Muscle of leg (tissue), 3 donors: ENCODE measurements at regions not wholly inside any gene's neighbourhood (a gene's known extent, or its start where the extent isn't known, plus 50 kb on each side); places are given as distances from the start of the nearest gene placed in this dataset.

ENCODE experiments used
- DNase-seq: peaks from one replicate; pipeline ENCODE4 v3.0.0; 2013
- H3K27ac ChIP-seq: one replicate; pipeline ENCODE4 v1.5.1; 2013; ENCODE audit warnings: mild to moderate bottlenecking, low read length, control low read depth
- H3K27me3 ChIP-seq: one replicate; pipeline ENCODE4 v1.6.1; 2013; ENCODE audit warnings: low read length; ENCODE audit not compliant: control insufficient read depth, insufficient read depth
- H3K36me3 ChIP-seq: one replicate; pipeline ENCODE4 v1.6.1; 2013; ENCODE audit warnings: low read length; ENCODE audit not compliant: control insufficient read depth, insufficient read depth
- H3K4me1 ChIP-seq: one replicate; pipeline ENCODE4 v1.6.1; 2013; ENCODE audit warnings: low read length; ENCODE audit not compliant: control insufficient read depth, insufficient read depth
- H3K4me3 ChIP-seq: one replicate; pipeline ENCODE4 v1.5.1; 2013; ENCODE audit warnings: low read length, control low read depth
- H3K9me3 ChIP-seq: replicated peaks from 2 replicates; pipeline ENCODE4 v1.6.1; 2013; ENCODE audit warnings: low read depth, low read length; ENCODE audit not compliant: control insufficient read depth
- whole genome bisulfite sequencing: methylation state at CpG from one replicate; pipeline ENCODE4 v1.1.5; 2013; ENCODE audit warnings: missing lambda C conversion rate; ENCODE audit not compliant: insufficient coverage; 5-methylcytosine and 5-hydroxymethylcytosine counted together

- no peak overlapping the region for H3K4me3 ChIP-seq
- H3K27me3 ChIP-seq, result no peaks in the 10 kb centered on the region
- no peak overlapping the region for H3K27ac ChIP-seq
- H3K4me1 ChIP-seq, result no peaks in the 10 kb centered on the region
- no peaks in the 10 kb centered on the region for H3K36me3 ChIP-seq
- H3K9me3 ChIP-seq, result no peaks in the 10 kb centered on the region
- no CpG with 5 or more reads among the region's 2 CpGs for WGBS
- DNase-seq, result no peak
These were observed 251.9 kb downstream of the IGSF11 start for GRCh38 chr3:118782755-118783202.

- Histone ChIP-seq H3K27me3 (no peaks in the 10 kb centered on the region), H3K36me3 (no peaks in the 10 kb centered on the region), H3K4me1 (no peaks in the 10 kb centered on the region), H3K4me3 (no peak overlapping the region), H3K27ac (no peak overlapping the region), H3K9me3 (no peaks in the 10 kb centered on the region)
- no peak for DNase-seq
These were observed 249.2 kb downstream of the IGSF11 start for GRCh38 chr3:118785415-118785814.

- no peak overlapping the region for H3K27ac ChIP-seq
- H3K36me3 ChIP-seq, result no peaks in the 10 kb centered on the region
- no peak for DNase-seq
- WGBS, result no CpG with 5 or more reads among the region's 5 CpGs
- no peaks in the 10 kb centered on the region for H3K27me3 ChIP-seq
- no peaks in the 10 kb centered on the region for H3K4me1 ChIP-seq
- H3K4me3 ChIP-seq, result no peak overlapping the region
- H3K9me3 ChIP-seq, result no peaks in the 10 kb centered on the region
These were observed 243.4 kb downstream of the IGSF11 start for GRCh38 chr3:118791246-118791645.

- no peaks in the 10 kb centered on the region for H3K4me1 ChIP-seq
These were observed 242.5 kb downstream of the IGSF11 start for GRCh38 chr3:118792191-118792590.

GRCh38 chr3:118793176-118793575, 241.5 kb downstream of the IGSF11 start:
- H3K4me1 ChIP-seq, result no peaks in the 10 kb centered on the region
- H3K9me3 ChIP-seq, result no peaks in the 10 kb centered on the region
- H3K27ac ChIP-seq, result no peak overlapping the region
- no peak overlapping the region for H3K4me3 ChIP-seq
- DNase-seq, result no peak
- no peaks in the 10 kb centered on the region for H3K36me3 ChIP-seq
- H3K27me3 ChIP-seq, result no peaks in the 10 kb centered on the region

More at GRCh38 chr3:118792191-118792590, 242.5 kb downstream of the IGSF11 start:
- Histone ChIP-seq H3K27me3 (no peaks in the 10 kb centered on the region), H3K36me3 (no peaks in the 10 kb centered on the region), H3K9me3 (no peaks in the 10 kb centered on the region), H3K27ac (no peak overlapping the region), H3K4me3 (no peak overlapping the region)
- WGBS, result 20% methylated on average over 1 of the region's 4 CpGs
- no peak for DNase-seq

GRCh38 chr3:118799303-118799702, 235.3 kb downstream of the IGSF11 start:
- Histone ChIP-seq H3K4me1 (no peaks in the 10 kb centered on the region), H3K4me3 (no peak overlapping the region), H3K36me3 (no peaks in the 10 kb centered on the region), H3K9me3 (no peaks in the 10 kb centered on the region), H3K27me3 (no peaks in the 10 kb centered on the region), H3K27ac (no peak overlapping the region)
- WGBS, result 89% methylated on average over 3 of the region's 3 CpGs
- no peak for DNase-seq

- H3K27ac ChIP-seq, result no peak overlapping the region
- WGBS, result 80% methylated on average over 5 of the region's 8 CpGs
These were observed 232.7 kb downstream of the IGSF11 start for GRCh38 chr3:118801899-118802298.

GRCh38 chr3:118802325-118803095, 232.1 kb downstream of the IGSF11 start:
- WGBS, result 81% methylated on average over 12 of the region's 13 CpGs

More at GRCh38 chr3:118801899-118802298, 232.7 kb downstream of the IGSF11 start:
- no peaks in the 10 kb centered on the region for H3K4me1 ChIP-seq
- no peak overlapping the region for H3K4me3 ChIP-seq
- H3K9me3 ChIP-seq, result no peaks in the 10 kb centered on the region
- DNase-seq, result no peak
- no peaks in the 10 kb centered on the region for H3K27me3 ChIP-seq
- no peaks in the 10 kb centered on the region for H3K36me3 ChIP-seq

GRCh38 chr3:118803096-118803476, 231.6 kb downstream of the IGSF11 start:
- Histone ChIP-seq H3K27me3 (no peaks in the 10 kb centered on the region), H3K36me3 (no peaks in the 10 kb centered on the region), H3K4me1 (no peaks in the 10 kb centered on the region), H3K27ac (no peak overlapping the region), H3K4me3 (no peak overlapping the region), H3K9me3 (no peaks in the 10 kb centered on the region)
- 100% methylated on average over 2 of the region's 3 CpGs for WGBS
- DNase-seq, result no peak

More at GRCh38 chr3:118802325-118803095, 232.1 kb downstream of the IGSF11 start:
- no peaks in the 10 kb centered on the region for H3K27me3 ChIP-seq
- no peak for DNase-seq
- no peak overlapping the region for H3K4me3 ChIP-seq
- no peaks in the 10 kb centered on the region for H3K9me3 ChIP-seq
- no peaks in the 10 kb centered on the region for H3K4me1 ChIP-seq
- H3K27ac ChIP-seq, result no peak overlapping the region
- H3K36me3 ChIP-seq, result no peaks in the 10 kb centered on the region

GRCh38 chr3:118805007-118805406, 229.6 kb downstream of the IGSF11 start:
- no CpG with 5 or more reads among the region's 2 CpGs for WGBS
- Histone ChIP-seq H3K9me3 (no peaks in the 10 kb centered on the region), H3K4me1 (no peaks in the 10 kb centered on the region), H3K27ac (no peak overlapping the region), H3K36me3 (no peaks in the 10 kb centered on the region), H3K4me3 (no peak overlapping the region), H3K27me3 (no peaks in the 10 kb centered on the region)
- no peak for DNase-seq

DNA sequence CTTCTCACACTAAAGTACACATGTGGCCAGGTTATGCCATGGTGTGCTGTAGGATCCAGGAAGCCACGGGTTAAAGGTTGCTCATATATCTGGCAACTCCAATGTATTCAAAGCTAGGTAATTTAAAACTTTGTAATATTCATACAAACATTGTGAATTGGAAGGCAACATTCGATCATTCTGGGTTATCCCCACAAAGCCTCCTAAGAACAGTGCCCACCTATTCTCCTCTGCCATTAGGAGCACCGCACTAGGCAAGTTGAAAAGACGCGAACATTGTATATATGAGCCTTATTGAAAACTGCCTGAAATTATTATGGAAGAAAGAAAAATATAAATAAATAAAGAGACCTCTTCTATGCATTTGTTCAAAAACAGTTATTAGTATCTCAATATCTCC, 228.2 kb downstream of the IGSF11 start:
- DNase-seq, result no peak
- no peaks in the 10 kb centered on the region for H3K9me3 ChIP-seq

More for the DNA sequence above, 228.2 kb downstream of the IGSF11 start:
- Histone ChIP-seq H3K4me3 (no peak overlapping the region), H3K27ac (no peak overlapping the region), H3K27me3 (no peaks in the 10 kb centered on the region), H3K4me1 (no peaks in the 10 kb centered on the region), H3K36me3 (no peaks in the 10 kb centered on the region)
- WGBS, result no CpG with 5 or more reads among the region's 5 CpGs
